ENCODE measurements at regions not wholly inside any gene's neighbourhood (a gene's known extent, or its start where the extent isn't known, plus 50 kb on each side); places are given as distances from the start of the nearest gene placed in this dataset.

DNA sequence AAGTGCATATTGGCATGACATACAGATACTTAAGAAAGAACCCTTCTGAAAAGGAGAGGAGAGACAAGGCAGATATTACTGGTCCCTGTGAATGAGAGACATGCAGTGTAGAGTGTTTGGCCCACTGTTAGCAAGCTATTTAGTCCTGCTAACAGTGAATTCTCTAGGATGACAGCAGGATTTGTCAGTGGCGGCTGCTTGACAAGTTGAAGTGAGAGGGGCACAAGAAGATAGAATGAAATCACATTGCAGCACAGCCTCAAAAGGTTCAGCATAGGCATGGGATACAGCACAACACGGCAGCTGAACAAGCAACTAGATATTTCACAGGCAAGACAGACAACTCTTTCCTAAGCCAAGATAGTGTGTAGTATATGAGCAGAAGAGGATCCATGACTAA lies 407.9 kb downstream of the PLA2G4A start:
- no peak for DNase-seq

DNA sequence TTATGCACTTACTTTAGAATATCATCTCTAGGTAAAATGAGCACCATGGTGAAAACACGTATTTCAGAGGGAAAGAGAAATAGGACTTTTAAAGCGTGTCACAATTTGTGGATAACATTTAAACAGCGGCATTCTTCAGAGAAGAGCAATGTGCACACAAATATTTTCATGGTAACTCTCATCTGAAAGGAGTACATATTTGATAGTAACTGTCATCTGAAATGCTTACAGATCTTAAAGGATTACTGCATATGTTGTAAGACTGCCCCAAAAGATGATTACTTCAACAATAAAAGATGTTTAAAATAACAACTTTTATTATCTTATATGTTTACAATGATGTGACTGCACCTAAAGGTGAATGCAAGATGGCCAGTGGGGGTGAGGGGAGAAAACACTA lies 408.8 kb downstream of the PLA2G4A start:
- no peak for DNase-seq

DNA sequence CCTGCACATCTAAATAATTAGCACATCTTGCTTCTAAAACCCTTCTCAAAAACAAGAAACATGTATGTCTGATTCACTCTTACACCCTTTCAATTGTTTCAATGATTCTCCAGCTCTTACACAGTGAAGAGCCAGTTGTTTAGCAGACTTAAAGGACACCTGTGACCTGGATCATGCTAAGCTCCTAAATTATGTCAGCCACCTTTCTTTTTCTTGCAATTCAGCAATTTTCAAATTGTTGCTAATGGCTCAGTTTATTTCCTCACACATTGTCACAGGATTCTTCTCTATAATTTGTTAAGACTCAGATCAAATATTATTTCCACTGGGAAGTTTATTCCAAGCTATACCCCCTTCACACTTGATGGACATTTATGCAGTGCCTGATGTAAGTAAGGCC lies 413.2 kb downstream of the PLA2G4A start:
- DNase-seq = no peak

DNA sequence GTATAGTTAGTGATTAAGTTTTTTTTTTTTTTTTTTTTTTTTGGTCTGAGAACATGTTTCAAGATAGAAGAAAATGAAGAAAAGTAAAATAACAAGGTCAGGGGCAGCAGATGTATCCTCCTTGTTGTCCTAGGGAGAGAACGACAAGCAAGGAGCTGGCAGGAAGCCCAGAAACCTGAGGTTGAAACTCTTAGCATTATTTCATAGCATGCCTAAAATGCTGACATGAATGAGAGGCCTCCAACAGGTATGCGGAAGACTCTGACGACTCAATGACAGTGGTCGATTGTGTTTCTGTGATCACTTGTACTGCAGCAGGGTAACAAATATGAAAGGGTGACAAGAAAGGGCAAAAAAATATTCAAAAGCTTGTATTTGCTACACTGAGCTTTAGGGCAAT lies 415.9 kb downstream of the PLA2G4A start:
- peak; percentile 11 for DNase-seq

DNA sequence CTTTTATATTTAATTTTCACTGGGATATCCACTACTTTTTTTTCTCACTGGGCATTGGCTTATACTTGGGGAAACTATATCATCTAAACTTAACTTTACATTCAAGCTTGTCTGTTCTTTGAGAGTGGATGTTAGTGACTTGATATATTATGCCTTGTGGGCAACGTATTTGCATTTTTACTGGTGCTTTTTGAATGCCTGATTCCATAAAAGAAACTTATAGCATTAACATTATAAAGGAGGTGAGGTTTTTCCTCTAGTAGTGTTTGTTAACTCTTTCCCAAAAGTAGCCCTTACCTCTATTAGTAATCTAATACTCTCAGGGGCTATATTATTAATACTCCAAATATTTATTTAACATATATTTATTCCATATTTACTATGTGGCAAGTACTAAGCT lies 416.5 kb downstream of the PLA2G4A start:
- no peak for DNase-seq

DNA sequence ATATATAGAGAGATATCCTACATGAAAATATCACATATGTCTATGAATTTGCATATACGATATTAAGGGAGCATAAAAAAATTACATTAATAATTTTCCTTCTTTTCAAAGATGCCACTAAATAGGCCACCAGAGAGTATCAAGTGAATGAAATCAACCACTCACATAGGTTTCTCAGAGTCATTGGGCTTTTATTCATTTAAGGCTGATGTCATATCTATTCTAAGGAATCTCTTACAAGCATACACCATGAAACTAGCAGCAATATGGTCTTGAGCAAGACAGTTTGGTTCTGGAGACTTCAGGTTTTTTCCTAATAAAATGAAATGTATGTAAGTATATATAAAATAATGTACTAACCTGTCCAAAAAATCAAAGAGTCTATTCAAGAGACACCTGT lies 420.4 kb downstream of the PLA2G4A start:
- DNase-seq = no peak

DNA sequence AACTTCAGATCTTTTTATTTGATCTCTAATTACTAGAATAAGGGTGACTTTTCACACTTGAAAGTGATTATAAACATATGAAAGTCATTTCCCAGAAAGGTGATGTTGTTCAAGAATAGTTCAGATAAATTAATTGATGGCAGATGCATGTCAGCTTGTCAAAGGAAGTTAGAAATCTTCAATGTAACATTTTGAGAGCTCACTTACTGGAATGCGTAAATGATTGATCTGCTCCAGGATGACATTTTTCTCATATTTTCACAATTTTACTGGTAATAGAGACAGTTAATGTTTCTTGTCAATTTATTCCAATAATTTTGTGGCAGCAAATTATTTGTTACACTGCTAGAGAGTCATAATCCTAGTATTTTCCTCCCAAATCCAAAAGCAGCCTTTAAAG lies 424.2 kb downstream of the PLA2G4A start:
- DNase-seq = no peak

DNA sequence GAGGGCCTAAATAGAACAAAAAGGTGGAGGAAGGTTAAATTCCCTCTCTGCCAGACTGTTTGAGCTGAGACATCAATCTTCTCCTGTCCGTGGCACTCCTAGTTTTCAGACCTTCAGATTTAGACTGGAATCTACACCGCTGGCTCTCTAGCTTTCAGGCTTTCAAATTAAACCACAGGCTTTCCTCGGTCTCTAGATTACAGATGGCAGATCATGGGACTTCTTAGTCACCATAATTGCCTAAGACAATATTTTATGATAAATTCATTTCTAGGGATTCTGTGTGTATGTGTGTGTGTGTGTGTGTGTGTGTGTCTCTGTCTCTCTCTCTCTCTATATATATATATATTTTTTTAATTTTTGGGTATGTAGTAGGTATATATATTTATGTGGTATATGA lies 428.7 kb downstream of the PLA2G4A start:
- DNase-seq = no peak

DNA sequence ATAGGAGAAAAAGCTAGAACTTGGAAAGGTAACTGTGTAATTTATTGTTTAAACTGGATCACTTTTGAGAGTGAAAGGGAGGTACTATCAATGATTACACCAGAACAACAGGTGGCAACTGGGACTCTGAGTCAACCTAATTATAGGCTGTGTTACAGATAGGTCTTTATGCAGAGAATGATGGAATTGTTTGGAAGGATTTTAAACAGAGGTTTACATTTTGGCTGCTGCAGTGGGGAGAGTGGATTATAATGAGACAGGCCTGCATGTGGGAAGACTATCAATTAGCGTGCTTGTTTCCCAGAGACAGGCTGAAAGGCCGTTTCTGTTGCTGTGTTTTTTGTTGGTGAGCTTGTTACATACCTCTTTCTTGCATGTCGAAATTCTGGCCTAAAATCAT lies 432.9 kb downstream of the PLA2G4A start:
- DNase-seq = no peak

DNA sequence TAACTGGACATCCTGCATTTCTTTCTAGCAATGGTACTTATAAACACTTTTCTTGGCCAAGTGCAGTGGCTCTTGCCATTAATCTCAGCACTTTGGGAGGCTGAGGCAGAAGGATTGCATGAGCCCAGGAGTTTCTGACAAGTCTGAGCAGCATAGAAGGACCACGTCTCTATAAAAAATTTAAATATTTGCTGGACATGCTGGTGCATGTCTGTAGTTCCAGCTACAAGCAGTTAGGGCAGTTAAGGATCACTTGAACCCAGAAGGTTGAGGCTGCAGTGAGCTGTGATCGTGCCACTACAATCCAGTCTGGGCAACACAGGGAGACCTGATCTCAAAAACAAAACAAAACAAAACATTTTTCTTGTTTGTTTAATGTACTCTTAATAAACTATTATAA lies 434.0 kb downstream of the PLA2G4A start:
- no peak for DNase-seq

DNA sequence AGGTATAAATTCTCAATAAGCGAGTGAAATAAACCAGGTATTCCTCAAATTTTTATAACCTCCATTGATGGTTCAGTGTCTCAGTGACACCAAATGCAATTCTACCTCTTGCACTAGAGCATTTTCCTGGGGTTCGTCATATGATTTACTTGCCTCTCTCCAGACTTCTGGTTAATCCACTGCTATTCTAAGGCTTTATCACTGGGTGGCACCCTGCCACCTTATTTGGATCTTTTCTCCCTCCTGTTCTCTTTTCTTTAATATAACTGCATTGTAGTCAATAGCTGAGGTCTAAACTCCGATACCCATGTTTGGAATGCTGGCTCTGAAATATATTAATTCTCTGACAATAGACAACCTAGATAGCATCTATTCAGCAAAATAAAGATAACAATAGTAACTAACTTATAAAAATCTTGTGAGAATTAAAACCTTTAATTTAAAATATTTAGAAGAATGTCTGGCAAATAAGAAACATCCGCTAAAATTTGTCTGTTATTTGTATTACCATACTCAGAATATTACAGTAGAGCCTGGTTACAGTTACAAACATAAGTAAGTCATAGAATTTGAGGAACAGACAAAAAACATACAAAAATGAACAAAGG lies 436.4 kb downstream of the PLA2G4A start:
- peak; percentile 13 for DNase-seq

DNA sequence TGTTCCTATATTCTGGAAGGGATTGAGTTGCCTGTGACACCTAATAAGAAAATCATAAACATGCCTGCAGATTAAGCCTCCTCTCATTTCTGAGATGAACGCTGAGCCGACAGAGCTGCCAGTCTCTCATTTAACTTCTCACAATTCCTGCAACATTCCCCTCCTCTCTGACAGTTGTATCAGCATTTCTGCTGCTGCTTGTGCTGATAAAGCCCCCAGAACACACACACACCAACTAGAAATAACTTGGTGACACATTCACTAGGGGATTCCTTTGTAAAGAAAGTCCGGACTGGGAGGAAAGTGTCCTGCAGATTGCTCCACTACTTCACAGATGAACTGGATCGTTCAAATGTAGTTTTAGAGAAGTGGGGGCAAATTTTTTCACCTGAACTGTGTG lies 437.3 kb downstream of the PLA2G4A start:
- no peak for DNase-seq

DNA sequence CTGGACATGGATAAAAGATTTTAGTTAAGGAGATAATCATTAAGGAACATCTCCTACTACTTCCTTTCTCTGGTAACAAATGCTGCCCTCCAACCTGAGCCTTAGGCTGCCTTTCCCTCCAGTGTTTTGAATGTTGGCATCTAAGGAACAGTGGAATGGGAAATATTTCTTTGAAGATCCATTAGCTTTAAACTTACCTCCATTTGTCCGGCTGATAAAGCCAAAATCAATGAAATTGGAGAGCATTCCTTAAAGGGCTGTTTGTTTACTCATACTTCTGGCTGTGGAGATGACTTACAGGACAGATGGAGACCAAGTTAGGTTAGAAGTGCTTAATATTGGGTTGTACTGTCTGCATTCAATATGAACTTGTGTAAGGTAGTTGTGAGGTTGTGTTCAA lies 439.1 kb downstream of the PLA2G4A start:
- DNase-seq = no peak

DNA sequence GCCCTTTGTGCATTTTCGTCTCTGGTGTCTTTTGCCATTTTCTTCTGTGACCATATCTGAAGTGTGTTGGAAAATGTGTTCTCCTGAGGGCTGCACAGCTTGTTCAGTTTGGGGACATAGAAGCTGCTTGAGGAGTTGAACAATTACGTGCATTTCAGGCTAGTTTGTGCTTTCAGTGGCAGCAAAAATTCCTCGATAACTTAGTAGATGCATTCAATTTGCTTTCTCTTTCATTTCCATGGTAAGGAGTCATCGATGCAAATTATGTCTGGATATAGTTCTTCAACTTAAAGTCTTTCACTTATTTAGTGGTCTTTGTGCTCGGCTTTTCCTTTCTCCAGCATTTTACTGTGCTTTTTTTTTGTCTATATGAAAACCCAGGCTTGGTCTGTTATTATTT lies 441.5 kb downstream of the PLA2G4A start:
- no peak for DNase-seq

DNA sequence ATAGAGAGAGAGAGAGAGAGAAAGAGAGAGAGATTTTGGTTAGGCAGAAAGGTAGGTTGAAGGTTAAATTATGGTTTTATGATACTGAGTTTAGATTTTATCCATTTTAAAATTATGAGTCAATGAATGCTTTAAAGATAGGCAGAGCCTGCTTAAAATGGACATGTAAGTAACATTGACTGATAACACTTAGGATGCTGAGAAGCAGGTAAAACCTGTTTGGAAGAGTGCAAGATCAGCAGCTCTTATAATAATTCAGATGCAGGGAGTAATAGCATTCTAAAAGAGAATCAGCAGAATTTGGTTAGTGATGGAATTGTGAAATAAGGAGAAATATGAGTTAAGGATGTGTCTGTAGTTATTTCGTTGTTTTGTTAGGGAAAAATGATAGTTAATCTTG lies 446.6 kb downstream of the PLA2G4A start:
- DNase-seq = no peak

DNA sequence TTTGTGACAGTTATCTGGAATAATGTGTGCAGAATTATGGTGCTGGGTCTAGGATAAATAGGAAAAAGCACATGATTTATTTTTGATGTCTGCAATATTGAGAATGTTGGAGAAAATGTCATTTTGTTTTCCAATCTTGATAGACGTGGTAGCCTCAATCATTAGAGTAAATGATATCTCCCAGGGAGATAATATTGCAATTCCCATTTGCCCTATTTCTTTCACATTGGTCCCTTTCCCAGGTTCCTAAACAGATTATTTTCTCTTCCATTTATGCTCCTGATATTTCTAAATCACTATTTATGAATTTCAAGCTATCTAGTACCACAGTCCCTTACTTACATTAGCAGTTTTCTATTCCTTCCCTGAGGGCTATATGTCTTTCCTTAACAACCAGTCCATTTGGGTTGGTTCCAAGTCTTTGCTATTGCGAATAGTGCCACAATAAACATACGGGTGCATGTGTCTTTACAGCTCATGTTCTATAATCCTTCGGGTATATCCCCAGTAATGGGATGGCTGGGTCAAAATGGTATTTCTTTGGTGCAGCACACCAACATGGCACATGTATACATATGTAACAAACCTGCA lies 447.3 kb downstream of the PLA2G4A start:
- DNase-seq = no peak

DNA sequence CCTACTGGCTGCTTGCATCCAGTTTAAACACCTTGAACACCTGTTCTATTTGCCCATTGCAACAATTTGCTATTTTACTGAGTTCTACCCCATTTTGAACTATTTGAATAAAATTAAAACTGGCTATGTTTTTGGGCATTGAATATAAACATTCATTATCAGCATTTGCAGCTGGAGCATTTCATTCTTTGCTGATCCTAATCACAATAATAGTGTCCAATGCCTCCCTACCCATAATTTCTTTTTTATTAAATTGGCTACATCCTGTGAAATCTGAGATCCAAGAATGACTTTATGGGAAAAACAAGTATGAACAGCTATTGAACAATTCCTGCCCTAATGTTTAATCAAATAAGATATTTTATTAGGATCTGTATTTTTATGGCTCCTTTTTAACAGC lies 447.9 kb downstream of the PLA2G4A start:
- DNase-seq = no peak

DNA sequence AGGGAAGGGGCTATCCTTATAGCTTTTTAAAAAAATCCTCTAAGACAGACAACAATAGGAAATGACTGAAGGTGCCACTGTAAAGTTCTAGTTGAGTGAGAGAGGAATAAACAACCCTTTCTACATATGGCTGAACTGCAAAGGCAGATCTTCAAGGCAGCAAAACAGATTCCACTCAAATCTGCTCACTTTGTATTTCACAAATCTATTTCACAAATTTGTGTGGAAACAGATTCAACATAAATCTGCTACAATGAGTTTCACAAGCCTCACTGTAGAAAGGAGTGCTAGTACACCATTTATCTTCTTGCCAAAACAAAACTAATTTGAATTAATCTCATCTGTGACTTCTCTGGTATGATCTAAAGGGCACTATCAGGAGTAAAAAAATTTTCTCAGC lies 451.3 kb downstream of the PLA2G4A start:
- DNase-seq = no peak

DNA sequence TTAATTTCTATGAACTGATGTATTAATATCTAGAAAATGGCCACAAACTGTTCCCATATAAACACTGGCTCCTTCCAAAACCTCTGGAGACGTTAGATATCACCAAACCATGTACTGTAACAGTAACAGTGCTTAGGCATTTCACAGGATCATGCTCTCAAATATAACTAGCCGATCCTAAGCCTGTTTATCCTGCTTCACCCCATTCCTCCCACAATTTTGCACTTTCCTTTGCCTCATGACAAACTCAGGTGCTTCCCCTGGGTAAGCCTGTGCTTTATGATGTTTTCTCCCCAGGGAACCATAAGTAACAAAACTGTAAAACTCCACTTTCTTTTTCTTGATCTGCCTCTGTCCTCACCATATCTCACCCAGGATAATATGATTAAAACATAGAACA lies 452.3 kb downstream of the PLA2G4A start:
- DNase-seq = no peak

DNA sequence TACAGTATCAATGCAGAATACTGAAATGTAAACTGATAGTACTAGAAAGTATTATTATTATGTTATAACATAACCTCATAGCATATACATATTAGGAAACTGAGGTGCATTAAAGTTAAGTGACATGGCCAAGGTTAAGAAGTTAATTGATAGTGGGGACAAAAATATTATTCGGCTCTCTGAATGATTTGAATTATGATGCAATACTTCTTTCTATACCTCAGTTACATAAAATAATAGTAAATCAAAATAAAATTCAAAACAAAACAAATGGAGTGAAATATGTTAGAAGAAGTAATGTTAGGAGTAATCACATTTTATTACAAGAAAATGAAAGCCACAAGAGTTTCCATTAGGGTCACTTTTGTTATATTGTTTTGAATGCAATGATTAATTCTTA lies 455.2 kb downstream of the PLA2G4A start:
- DNase-seq = no peak

DNA sequence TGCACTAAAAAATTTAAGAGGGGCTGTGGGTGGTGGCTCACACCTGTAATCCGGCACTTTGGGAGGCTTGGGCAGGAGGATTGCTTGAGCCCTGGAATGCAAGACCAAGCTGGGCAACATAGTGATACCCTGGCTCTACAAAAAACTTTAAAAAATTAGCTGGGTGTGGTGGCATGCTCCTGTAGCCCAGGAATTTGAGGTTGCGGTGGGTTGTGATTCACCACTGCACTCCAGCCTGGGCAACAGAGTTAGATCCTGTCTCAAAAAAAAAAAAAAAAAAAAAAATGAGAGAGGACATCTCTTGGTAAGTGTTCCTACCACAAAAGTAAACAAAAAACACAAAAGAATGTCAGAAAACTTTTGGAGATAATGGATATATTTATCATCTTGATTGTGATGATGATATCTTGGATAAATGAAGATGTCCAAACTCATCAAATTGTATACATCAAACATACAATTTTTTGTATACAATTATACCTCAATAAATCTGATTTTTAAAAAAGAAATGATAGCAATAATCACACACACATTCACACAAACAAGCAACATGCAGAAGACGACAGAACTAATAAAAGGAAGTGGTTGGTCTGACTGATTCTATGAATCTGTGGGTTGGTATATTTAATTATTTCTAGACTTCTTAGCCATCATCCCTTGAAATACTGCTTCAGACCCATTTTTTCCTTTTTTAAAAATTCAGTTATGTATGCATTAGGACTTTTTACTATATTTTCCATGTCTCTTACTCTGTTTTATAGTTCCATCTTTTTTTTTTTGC lies 465.9 kb downstream of the PLA2G4A start:
- DNase-seq = no peak

DNA sequence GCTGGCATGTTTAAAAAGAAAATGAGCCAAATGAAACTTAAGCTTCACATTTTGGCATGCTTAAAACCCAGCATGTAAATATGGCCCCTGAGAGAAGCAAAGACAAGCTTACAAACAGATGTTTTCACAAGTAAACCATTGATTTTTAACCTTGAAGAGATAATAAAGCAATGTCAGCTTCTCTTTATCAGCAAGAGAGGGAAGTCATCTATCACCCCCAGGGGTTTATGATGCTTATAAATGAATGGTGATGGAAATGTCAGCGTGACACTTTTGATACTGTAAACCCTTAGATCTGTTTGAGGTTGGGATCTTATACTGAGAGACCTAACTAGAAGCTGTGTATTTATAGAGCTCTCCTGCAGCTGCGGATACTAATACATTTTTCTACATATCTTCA lies 471.3 kb downstream of the PLA2G4A start:
- no peak for DNase-seq

DNA sequence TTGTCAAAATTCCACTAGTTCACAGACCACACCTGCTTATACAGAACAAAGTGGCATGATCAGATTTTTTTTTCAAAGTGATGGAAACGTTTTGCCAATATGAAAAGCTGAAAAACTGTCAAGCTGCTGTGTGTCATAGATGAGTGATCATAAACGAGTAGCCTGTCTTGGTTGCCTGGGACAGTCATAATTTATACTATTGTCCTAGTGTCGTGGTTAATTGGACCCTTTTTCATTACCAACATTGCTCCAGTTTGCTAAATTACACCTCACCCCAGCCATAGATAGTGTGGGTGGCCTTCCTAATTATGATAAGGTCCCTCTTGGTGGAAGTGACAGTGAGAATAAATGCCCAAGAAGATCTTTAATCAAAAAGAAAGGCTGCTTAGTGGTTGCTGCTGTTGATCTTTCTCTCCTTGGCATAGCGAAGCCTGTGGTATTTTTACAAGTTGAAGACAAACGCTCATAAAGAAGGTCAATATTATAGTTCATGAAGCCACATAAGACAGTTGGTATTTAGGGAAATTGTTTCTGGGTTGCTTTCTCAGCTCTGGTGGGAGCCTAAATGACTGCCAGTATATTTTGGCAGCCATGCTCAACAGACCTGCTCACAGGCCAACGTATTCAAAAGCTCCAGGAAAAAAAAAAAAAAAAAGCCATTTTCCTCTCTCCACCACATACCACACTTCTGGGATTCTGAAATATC lies 478.1 kb downstream of the PLA2G4A start:
- DNase-seq = no peak

All from left kidney (tissue), 1 donor.